Right lobe of liver (tissue), 4 donors: ENCODE measurements at regions not wholly inside any gene's neighbourhood (a gene's known extent, or its start where the extent isn't known, plus 50 kb on each side); places are given as distances from the start of the nearest gene placed in this dataset.

Experiments used
- POLR2A ChIP-seq: fragments of 450-650 bp; IDR thresholded peaks from one replicate; pipeline ENCODE4 v1.6.1; 2017; ENCODE audit warnings: antibody characterized with exemption, mild to moderate bottlenecking
- TF ChIP-seq, protein P1 (sequence below), 4 donors: fragments of 200-600 bp in 3 of 4; fragments of 450-650 bp in 1 of 4; IDR thresholded peaks; one replicate each; pipeline versions ENCODE4 v1.5.1 to v1.8.0; 2016 to 2022; ENCODE audit warnings: antibody characterized with exemption in 4 of 4, mild to moderate bottlenecking in 2 of 4
- donor health status: DM: no; HTN: no; CAD: no.
- donor health status: DM: no; HTN: no; CAD: no.
- donor health status: DM: no; HTN: yes; CAD: no.

DNA sequence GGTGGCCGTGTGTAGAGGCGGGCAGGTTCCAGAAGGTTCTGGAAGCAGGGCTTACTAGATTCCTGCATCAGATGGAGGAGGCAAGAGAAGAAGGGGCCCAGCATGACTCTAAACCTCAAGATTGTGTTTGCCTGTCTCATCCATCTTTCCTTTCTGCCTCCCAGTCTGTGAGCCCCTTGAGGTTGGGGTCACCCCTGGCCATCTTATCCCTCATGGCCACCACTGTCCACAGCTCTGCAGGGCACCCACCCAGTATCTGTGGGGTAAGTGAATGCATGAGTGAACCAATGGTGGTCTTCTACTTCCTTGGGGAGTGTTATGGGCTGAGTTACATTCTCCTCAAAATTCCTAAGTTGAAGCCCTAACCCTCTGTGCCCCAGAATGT is 79.3 kb downstream of the MYEOV start:
- TF ChIP-seq, protein P1, sequence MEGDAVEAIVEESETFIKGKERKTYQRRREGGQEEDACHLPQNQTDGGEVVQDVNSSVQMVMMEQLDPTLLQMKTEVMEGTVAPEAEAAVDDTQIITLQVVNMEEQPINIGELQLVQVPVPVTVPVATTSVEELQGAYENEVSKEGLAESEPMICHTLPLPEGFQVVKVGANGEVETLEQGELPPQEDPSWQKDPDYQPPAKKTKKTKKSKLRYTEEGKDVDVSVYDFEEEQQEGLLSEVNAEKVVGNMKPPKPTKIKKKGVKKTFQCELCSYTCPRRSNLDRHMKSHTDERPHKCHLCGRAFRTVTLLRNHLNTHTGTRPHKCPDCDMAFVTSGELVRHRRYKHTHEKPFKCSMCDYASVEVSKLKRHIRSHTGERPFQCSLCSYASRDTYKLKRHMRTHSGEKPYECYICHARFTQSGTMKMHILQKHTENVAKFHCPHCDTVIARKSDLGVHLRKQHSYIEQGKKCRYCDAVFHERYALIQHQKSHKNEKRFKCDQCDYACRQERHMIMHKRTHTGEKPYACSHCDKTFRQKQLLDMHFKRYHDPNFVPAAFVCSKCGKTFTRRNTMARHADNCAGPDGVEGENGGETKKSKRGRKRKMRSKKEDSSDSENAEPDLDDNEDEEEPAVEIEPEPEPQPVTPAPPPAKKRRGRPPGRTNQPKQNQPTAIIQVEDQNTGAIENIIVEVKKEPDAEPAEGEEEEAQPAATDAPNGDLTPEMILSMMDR (IDR thresholded peaks at IDR 0.05), result no peak
- TF ChIP-seq POLR2A, result no peak
